ENCODE measurements at regions not wholly inside any gene's neighbourhood (a gene's known extent, or its start where the extent isn't known, plus 50 kb on each side); places are given as distances from the start of the nearest gene placed in this dataset.

- ATAC-seq, result no peak
- H3K36me3 ChIP-seq, result no peaks in the 10 kb centered on the region
- no peak for TF ChIP-seq CTCF (IDR thresholded peaks at IDR 0.05)
- TF ChIP-seq POLR2A (IDR thresholded peaks at IDR 0.05), result no peak
- H3K9me3 ChIP-seq, result peaks cover 0 to 3% (median 0%) of the 10 kb centered on the region in 12 donors
- H3K4me1 ChIP-seq, result no peaks in the 10 kb centered on the region
- intact Hi-C loops (cut with DNase I), result no loop called here
- no peak overlapping the region for H3K27ac ChIP-seq
- WGBS, 4 donors, result 47 to 71% (median 59%) methylated on average over 2 of the region's 2 CpGs
- H3K27me3 ChIP-seq, result no peaks in the 10 kb centered on the region
- H3K4me3 ChIP-seq, result no peak overlapping the region
- DNase-seq, result no peak
These were observed 989.7 kb upstream of the CRIM1 start for GRCh38 chr2:35365859-35366258.

- Histone ChIP-seq H3K27me3 (no peaks in the 10 kb centered on the region), H3K9me3 (peaks cover 0 to 15% (median 3%) of the 10 kb centered on the region in 12 donors), H3K36me3 (no peaks in the 10 kb centered on the region), H3K27ac (no peak overlapping the region), H3K4me1 (no peaks in the 10 kb centered on the region), H3K4me3 (no peak overlapping the region)
- no peak for TF ChIP-seq POLR2A (IDR thresholded peaks at IDR 0.05)
- no peak for TF ChIP-seq CTCF (IDR thresholded peaks at IDR 0.05)
- intact Hi-C loops (cut with DNase I), result no loop called here
- no peak for DNase-seq
- ATAC-seq, result no peak
- WGBS, 4 donors, result 67 to 83% (median 70%) methylated on average over 2 to 4 of the region's 4 CpGs
These were observed 999.2 kb upstream of the CRIM1 start for GRCh38 chr2:35356332-35356731.

- no peaks in the 10 kb centered on the region for H3K36me3 ChIP-seq
- H3K9me3 ChIP-seq, result peaks cover 0 to 15% (median 1%) of the 10 kb centered on the region in 12 donors
- H3K4me1 ChIP-seq, result no peaks in the 10 kb centered on the region
- DNase-seq (peak in 1 of 5 donors; percentile 30), ATAC-seq (no peak)
- TF ChIP-seq POLR2A (IDR thresholded peaks at IDR 0.05), result no peak
- TF ChIP-seq CTCF (IDR thresholded peaks at IDR 0.05), result no peak
- intact Hi-C loops (cut with DNase I), result no loop called here
- H3K4me3 ChIP-seq, result no peak overlapping the region
- no peak overlapping the region for H3K27ac ChIP-seq
- WGBS, 4 donors, result 80 to 94% (median 92%) methylated on average over 6 of the region's 6 CpGs
- H3K27me3 ChIP-seq, result no peaks in the 10 kb centered on the region
These were observed 1000.5 kb upstream of the CRIM1 start for GRCh38 chr2:35355056-35355455.

GRCh38 chr2:35347561-35347960, 1008.0 kb upstream of the CRIM1 start:
- 88 to 94% (median 88%) methylated on average over 7 of the region's 7 CpGs for WGBS, 4 donors
- no peaks in the 10 kb centered on the region for H3K4me1 ChIP-seq
- no peaks in the 10 kb centered on the region for H3K36me3 ChIP-seq
- ATAC-seq, result no peak
- no peak for DNase-seq
- H3K4me3 ChIP-seq, result no peak overlapping the region
- H3K27ac ChIP-seq, result no peak overlapping the region
- intact Hi-C loops (cut with DNase I), result no loop called here
- H3K9me3 ChIP-seq, result peaks cover 0 to 7% (median 0%) of the 10 kb centered on the region in 12 donors
- no peaks in the 10 kb centered on the region for H3K27me3 ChIP-seq
- TF ChIP-seq CTCF (IDR thresholded peaks at IDR 0.05), result no peak
- no peak for TF ChIP-seq POLR2A (IDR thresholded peaks at IDR 0.05)
